SU-DHL-6 (cell line): ENCODE measurements at regions not wholly inside any gene's neighbourhood (a gene's known extent, or its start where the extent isn't known, plus 50 kb on each side); places are given as distances from the start of the nearest gene placed in this dataset.
"Not testable (repeated sequence)": the region's sequence is repeated elsewhere in the genome, so short reads cannot be mapped to it uniquely, and the experiment has no call there.

ENCODE experiments used
- CTCF ChIP-seq: fragments of 200-600 bp; sonication (generic); IDR thresholded peaks from one replicate; pipeline ENCODE4 v1.5.1; 2017; ENCODE audit warnings: antibody characterized with exemption, mild to moderate bottlenecking, low read length, moderate library complexity; ENCODE audit not compliant: insufficient read depth, poor library complexity, severe bottlenecking
- EZH2phosphoT487 ChIP-seq: fragments of 200-600 bp; sonication (generic), shearing (Covaris generic); conservative IDR thresholded peaks from 2 replicates; pipeline ENCODE4 v1.6.1; 2018; ENCODE audit warnings: mild to moderate bottlenecking, antibody characterized with exemption, low read length, moderate library complexity, mixed read lengths

- not testable (repeated sequence) for TF ChIP-seq CTCF, EZH2phosphoT487
These were observed 98.1 kb downstream of the FAM72C start for GRCh38 chr1:143873650-143874049.
